ENCODE measurements at regions not wholly inside any gene's neighbourhood (a gene's known extent, or its start where the extent isn't known, plus 50 kb on each side); places are given as distances from the start of the nearest gene placed in this dataset.

DNA sequence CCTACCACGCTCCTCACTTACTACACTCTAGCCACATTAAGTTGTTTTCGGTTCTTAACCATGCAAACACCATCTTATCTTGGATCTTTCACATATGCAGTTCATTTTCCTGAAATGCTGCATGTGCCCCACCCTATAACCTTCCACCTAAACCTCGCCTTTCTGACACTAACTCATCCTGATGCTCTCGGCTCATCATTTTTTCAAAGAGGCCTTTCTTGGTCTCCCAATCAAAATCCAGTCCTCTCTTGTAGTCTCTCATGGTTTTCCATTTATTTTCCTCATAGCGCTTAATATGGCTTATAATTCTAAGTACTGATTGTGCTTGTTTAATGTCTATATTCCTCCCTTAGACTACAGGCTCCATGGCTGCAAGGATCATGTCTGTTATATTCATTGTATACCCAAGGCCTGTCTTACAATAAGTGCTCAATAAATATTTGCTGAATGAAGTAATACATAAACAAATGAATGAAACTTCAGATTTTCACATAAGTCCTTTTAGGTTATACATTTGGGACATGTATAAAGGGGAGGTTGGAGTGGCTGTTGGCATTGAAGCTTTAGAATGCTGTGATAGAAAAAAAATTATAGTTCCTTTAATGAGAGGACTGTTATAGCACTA is 79.2 kb upstream of the CDC42BPA start:
- H3K56ac ChIP-seq (ENCODE audit: insufficient read length, low read depth, low read length): no peak overlapping the region
- H3K23me2 ChIP-seq (ENCODE audit: insufficient read length, low read depth, low read length, poor library complexity, severe bottlenecking): no peaks in the 10 kb centered on the region
- H3K27ac ChIP-seq (ENCODE audit: insufficient read length, low read depth, low read length): no peak overlapping the region
- no peak overlapping the region for H2BK5ac ChIP-seq (ENCODE audit: insufficient read length, low read length)
- no peak overlapping the region for H3K4me2 ChIP-seq (ENCODE audit: insufficient read depth, insufficient read length, low read length)
- no peak overlapping the region for H2AFZ ChIP-seq (ENCODE audit: low read length)
- WGBS (ENCODE audit: extremely low coverage, insufficient read length, low lambda C conversion rate): 100% methylated on average over 2 of the region's 5 CpGs
- no peak overlapping the region for H2BK20ac ChIP-seq (ENCODE audit: low read depth, low read length, poor library complexity, severe bottlenecking)
- H4K20me1 ChIP-seq (ENCODE audit: control insufficient read depth, insufficient read depth, insufficient read length): no peaks in the 10 kb centered on the region
- no peak overlapping the region for H3K14ac ChIP-seq (ENCODE audit: insufficient read depth, low read length)
- no peaks in the 10 kb centered on the region for H3K79me2 ChIP-seq (ENCODE audit: insufficient read depth, low read length)
- peaks cover 3 to 18% (median 6%) of the 10 kb centered on the region in 3 experiments; a peak in 4 of 7 replicates for H3K36me3 Mint-ChIP-seq (ENCODE audit: insufficient read depth in 1 of 3, low read depth in 3 of 3)
- peaks cover 11 to 17% of the 10 kb centered on the region in 2 experiments for H3K9me3 Mint-ChIP-seq
- no peak overlapping the region for H3K9ac ChIP-seq (ENCODE audit: extremely low read depth, insufficient read length, low read length)
- no peak overlapping the region for H2AK5ac ChIP-seq (ENCODE audit: insufficient read length, low read length)
- no peak overlapping the region for H3K4ac ChIP-seq (ENCODE audit: low read depth, low read length)
- H4K91ac ChIP-seq (ENCODE audit: insufficient read length, low read depth, low read length): no peak overlapping the region
- H3K27me3 Mint-ChIP-seq (ENCODE audit: low read depth): peaks cover 6% of the 10 kb centered on the region; the same call in 1 of the 2 replicates
- no peak overlapping the region for H3K23ac ChIP-seq (ENCODE audit: insufficient read length, low read depth, low read length)
- H3K79me1 ChIP-seq (ENCODE audit: insufficient read depth, low read depth, low read length, poor library complexity, severe bottlenecking): no peaks in the 10 kb centered on the region
- DNase-seq: no peak
- no peak overlapping the region for H3K18ac ChIP-seq (ENCODE audit: insufficient read length, low read depth, low read length)
- H4K8ac ChIP-seq (replicated peaks; ENCODE audit: insufficient read length, low read depth, low read length): no peak overlapping the region
- H3K4me1 ChIP-seq (ENCODE audit: insufficient read depth, low read length): no peaks in the 10 kb centered on the region
- H3T11ph ChIP-seq (ENCODE audit: low read length): no peak overlapping the region
- H4K5ac ChIP-seq (ENCODE audit: insufficient read length, low read depth, low read length): no peak overlapping the region
- H2BK15ac ChIP-seq (ENCODE audit: low read depth, low read length): no peak overlapping the region
- H3K4me3 Mint-ChIP-seq: no peak overlapping the region
- no peak overlapping the region for H2BK120ac ChIP-seq (ENCODE audit: low read depth, low read length, poor library complexity, severe bottlenecking)
- 0 out of 4 replicates have a peak, but pooled peaks cover 0 to 3% of the 10 kb centered on the region in 2 experiments for H3K4me1 Mint-ChIP-seq
- H3K9me3 ChIP-seq (ENCODE audit: control insufficient read depth, low read depth, low read length): no peaks in the 10 kb centered on the region
- no peak for TF ChIP-seq CTCF (conservative IDR thresholded peaks at IDR 0.05)
- H2BK12ac ChIP-seq (ENCODE audit: insufficient read length, low read depth, low read length): no peak overlapping the region
- H3K27ac Mint-ChIP-seq: no peak overlapping the region
- H3K27me3 ChIP-seq (ENCODE audit: insufficient read depth, low read length): no peaks in the 10 kb centered on the region
